WERI-Rb-1 (cell line): ENCODE measurements at regions not wholly inside any gene's neighbourhood (a gene's known extent, or its start where the extent isn't known, plus 50 kb on each side); places are given as distances from the start of the nearest gene placed in this dataset.

Experiments
- DNase-seq: peaks from one replicate; pipeline ENCODE4 v3.0.0-alpha.2; 2020
- H3K27ac ChIP-seq: fragments of 250-450 bp; sonication (Bioruptor Pico); 2 replicates; pipeline ENCODE4 v1.5.1; 2020; ENCODE audit warnings: mild to moderate bottlenecking, moderate library complexity
- H3K27me3 ChIP-seq: fragments of 250-450 bp; sonication (Bioruptor Pico); 2 replicates; pipeline ENCODE4 v1.5.1; 2021; ENCODE audit warnings: mild to moderate bottlenecking, low read depth, moderate library complexity; ENCODE audit not compliant: insufficient read depth, severe bottlenecking
- H3K36me3 ChIP-seq: fragments of 250-450 bp; sonication (Bioruptor Pico); 2 replicates; pipeline ENCODE4 v1.5.1; 2020; ENCODE audit warnings: mild to moderate bottlenecking, moderate library complexity
- H3K4me3 ChIP-seq: 2 replicates; pipeline ENCODE4 v1.5.1; 2011; ENCODE audit warnings: low read depth, mild to moderate bottlenecking, control low read depth, low read length
- H3K9me3 ChIP-seq: fragments of 250-450 bp; sonication (Bioruptor Pico); 2 replicates; pipeline ENCODE4 v1.5.1; 2021; ENCODE audit warnings: mild to moderate bottlenecking, moderate library complexity; ENCODE audit not compliant: severe bottlenecking
- TF ChIP-seq, protein P1 (sequence below): IDR thresholded peaks from 2 replicates; pipeline ENCODE4 v1.5.1; 2011; ENCODE audit warnings: low read depth, mild to moderate bottlenecking, control low read depth, inconsistent platforms, low read length

DNA sequence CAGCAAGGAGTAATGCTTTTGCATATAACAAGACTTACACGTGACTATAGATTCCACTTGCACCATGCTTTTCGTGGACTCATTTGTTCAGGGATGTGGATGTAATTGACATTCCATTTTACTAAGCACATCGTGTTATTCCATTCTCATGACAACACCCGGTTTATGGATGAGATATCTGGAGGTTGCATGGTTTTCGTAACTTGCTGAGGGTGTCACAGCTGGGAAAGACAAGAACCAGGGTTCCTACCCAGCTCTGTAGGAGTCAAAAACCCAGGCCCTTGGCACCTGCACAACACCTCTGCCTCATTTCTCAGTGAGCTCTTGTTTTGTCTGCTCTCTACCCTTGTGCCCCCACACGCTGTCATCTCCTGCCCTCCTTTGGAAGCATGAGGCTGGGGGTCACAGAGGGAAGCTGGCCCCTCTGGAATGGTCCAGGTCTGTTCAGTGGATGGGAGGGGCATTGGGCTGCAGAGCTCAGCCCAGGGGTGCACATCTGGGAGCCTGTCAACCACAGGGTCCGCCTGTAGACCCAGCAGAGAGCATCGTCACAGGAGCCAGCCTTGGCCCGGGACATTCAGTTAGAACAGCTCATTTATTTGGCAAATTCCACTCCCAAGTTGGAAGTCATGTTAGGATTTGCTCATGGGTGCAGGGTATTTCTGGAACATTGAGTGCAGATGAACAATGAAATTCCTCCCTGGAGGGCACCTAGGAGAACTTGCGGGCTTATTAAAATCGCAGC lies 120.1 kb upstream of the TWIST2 start:
- H3K36me3 ChIP-seq, result no peaks in the 10 kb centered on the region
- peaks cover 82% of the 10 kb centered on the region for H3K27me3 ChIP-seq
- H3K27ac ChIP-seq, result no peak overlapping the region
- H3K4me3 ChIP-seq, result no peak overlapping the region
- TF ChIP-seq, protein P1, sequence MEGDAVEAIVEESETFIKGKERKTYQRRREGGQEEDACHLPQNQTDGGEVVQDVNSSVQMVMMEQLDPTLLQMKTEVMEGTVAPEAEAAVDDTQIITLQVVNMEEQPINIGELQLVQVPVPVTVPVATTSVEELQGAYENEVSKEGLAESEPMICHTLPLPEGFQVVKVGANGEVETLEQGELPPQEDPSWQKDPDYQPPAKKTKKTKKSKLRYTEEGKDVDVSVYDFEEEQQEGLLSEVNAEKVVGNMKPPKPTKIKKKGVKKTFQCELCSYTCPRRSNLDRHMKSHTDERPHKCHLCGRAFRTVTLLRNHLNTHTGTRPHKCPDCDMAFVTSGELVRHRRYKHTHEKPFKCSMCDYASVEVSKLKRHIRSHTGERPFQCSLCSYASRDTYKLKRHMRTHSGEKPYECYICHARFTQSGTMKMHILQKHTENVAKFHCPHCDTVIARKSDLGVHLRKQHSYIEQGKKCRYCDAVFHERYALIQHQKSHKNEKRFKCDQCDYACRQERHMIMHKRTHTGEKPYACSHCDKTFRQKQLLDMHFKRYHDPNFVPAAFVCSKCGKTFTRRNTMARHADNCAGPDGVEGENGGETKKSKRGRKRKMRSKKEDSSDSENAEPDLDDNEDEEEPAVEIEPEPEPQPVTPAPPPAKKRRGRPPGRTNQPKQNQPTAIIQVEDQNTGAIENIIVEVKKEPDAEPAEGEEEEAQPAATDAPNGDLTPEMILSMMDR, result no peak
- DNase-seq, result no peak
- no peaks in the 10 kb centered on the region for H3K9me3 ChIP-seq

DNA sequence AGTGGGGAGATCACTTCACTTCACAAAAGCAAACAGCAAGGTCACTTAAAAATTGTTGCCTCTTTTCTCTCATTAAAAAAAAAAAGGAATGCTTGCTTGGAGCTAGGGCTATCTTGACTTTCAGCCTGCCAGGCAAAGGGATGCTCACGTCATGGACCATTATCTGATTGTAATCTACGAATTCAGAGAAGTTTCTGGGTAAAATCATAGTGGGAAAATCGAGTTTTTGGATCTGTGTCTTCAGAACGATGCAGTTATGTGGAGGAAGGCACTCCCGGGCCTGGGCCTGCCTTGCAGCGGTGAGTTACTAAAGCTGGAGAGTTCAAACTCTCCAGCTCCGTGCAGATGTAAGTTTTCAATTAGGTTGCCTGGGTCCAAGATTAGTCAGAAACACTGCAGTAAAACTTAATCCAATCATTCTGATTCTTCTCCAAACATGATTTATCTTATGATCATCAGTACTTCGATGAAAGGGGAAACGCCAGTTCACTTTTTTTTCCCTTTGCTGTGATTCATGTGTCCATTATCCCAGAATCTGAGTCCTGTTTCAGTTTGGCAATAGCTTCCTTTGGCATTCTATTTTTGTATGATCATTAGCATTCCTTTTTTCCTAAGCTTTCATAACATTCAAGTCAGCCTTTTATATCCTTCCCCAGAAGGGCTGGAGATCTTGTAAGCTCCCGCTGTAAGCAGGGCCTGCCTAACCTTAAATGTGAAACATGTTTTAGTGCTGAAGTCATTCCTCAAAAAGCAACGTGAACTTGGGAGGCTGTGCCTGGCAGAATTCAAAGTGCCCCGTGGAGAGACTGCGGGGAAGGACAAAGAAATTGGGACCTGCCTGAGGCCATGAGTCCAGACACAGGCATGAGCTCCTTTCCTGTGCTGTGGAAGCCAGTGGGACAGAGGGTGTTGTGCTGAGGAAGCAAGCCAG lies 119.3 kb upstream of the TWIST2 start:
- Histone ChIP-seq H3K9me3 (no peaks in the 10 kb centered on the region), H3K27ac (no peak overlapping the region), H3K36me3 (no peaks in the 10 kb centered on the region), H3K4me3 (no peak overlapping the region), H3K27me3 (peaks cover 82% of the 10 kb centered on the region)
- TF ChIP-seq, protein P1, result no peak
- no peak for DNase-seq

DNA sequence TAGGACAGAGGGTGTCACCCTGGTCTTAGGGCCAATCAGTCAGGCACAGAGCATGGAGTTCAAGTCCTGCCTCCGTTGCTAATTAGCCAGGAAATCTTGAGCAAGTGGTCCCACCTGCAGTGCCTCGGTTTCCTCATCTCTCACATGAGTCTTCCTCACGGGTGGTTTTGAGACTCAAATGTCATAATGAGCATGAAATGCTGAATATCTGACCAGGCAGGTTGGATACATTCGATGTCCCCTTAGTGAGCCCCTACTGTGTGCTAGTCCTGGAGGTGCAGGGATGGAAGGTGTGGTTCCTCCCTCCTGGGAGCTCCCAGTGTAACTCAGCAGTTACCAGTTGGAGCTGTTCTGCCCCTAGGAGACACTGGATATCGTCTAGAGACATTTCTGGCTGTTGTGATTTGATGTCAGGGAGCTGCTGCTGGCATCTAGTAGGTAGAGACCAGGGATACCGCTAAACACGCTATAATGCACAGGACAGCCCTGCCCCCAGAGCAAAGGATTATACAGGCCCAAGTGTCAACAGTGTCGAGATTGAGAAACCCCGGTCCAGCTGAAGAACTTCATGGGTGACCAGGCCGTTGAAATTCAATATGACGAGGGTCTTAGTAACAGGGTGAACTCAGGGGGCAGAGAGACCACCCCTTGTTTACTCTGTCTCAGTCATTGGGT lies 118.5 kb upstream of the TWIST2 start:
- no peak overlapping the region for H3K4me3 ChIP-seq
- TF ChIP-seq, protein P1, result no peak
- no peak for DNase-seq
- no peaks in the 10 kb centered on the region for H3K36me3 ChIP-seq
- H3K27me3 ChIP-seq, result peaks cover 83% of the 10 kb centered on the region
- H3K27ac ChIP-seq, result no peak overlapping the region
- H3K9me3 ChIP-seq, result no peaks in the 10 kb centered on the region

DNA sequence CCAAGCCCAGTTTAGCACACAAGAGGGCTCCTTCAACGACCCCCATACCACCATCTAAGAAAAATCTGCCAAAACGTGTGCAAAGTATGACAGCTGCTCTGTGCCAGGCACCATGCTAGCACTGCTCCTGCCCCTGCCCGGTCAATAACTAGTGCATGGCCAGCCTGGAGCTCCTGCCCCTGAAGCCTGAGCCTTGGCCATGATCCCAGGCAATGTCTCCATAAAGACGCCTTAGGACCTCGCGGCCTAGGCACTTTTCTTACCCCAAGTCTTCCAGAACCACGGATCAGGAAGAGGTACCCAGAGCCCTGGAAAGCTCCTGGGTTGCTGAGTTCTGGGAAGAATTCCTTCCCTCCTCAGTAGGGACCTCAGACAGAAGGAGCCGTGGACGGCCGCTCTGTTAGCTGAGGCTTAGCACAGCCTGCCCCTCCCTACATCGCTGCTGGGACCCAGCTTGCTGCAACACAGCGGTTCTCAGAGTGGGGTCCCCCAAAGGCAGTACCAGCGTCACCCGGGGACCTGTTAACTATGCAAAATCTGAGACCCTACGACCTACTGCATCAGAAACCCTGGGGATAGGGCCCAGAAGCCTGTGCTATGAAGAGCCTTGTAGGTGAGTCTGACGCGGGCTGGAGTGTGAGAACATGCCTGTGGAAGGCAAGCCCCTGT lies 117.8 kb upstream of the TWIST2 start:
- H3K27ac ChIP-seq, result no peak overlapping the region
- TF ChIP-seq, protein P1, result no peak
- H3K36me3 ChIP-seq, result no peaks in the 10 kb centered on the region
- no peaks in the 10 kb centered on the region for H3K9me3 ChIP-seq
- no peak overlapping the region for H3K4me3 ChIP-seq
- DNase-seq, result no peak
- peaks cover 80% of the 10 kb centered on the region for H3K27me3 ChIP-seq

DNA sequence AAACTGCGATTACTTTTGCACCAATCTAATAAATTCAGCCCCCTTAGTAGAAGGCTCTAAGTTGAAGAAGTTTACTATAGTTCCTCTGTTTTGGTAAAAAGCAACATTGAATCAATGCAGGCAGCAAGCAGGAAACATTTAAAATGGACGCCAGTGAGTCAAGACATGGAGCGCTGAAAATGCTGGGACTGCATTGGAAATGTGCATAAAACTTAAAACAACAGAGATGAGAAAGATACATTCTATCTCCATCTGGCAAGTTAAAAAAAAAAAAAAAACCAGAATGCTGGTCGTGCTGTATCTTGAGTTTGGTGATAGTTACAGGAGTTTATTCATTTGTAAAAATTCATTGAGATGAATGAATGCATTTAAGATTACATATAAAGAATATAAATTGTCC lies 117.0 kb upstream of the TWIST2 start:
- Histone ChIP-seq H3K27me3 (peaks cover 75% of the 10 kb centered on the region), H3K36me3 (no peaks in the 10 kb centered on the region), H3K9me3 (no peaks in the 10 kb centered on the region), H3K27ac (no peak overlapping the region), H3K4me3 (no peak overlapping the region)
- no peak for DNase-seq
- TF ChIP-seq, protein P1, result no peak
